ENCODE measurements at regions not wholly inside any gene's neighbourhood (a gene's known extent, or its start where the extent isn't known, plus 50 kb on each side); places are given as distances from the start of the nearest gene placed in this dataset.
"Not testable (repeated sequence)": the region's sequence is repeated elsewhere in the genome, so short reads cannot be mapped to it uniquely, and the experiment has no call there.

GRCh38 chr16:76970745-76971099 lies 220.3 kb upstream of the MON1B start:
- no peak for DNase-seq (ENCODE audit: low read depth in 2 of 2)

GRCh38 chr16:76976101-76976500 lies 214.9 kb upstream of the MON1B start:
- DNase-seq (ENCODE audit: low read depth in 2 of 2), result no peak

DNA sequence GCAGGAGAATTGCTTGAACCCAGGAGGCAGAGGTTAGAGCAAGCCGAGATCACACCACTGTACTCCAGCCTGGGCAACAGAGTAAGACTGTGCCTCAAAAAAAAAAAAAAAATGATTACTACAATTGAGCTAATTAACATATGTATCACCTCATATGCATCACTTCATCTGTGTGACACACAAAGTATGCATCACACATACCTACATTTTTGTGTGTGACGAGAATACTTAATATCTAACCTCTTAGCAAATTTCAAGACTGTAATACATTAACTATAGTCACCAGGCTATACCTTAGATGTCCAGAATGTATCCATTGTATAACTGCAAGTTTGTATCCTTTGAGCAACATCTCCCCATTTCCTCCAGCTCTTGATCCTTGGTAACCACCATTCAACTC lies 214.2 kb upstream of the MON1B start:
- no peak for DNase-seq (ENCODE audit: low read depth in 2 of 2)

GRCh38 chr16:76984196-76984595 lies 206.8 kb upstream of the MON1B start:
- DNase-seq (ENCODE audit: low read depth in 2 of 2), result no peak

- DNase-seq (ENCODE audit: low read depth in 2 of 2), result no peak
Measured at GRCh38 chr16:76985392-76986045, 205.5 kb upstream of the MON1B start.

DNA sequence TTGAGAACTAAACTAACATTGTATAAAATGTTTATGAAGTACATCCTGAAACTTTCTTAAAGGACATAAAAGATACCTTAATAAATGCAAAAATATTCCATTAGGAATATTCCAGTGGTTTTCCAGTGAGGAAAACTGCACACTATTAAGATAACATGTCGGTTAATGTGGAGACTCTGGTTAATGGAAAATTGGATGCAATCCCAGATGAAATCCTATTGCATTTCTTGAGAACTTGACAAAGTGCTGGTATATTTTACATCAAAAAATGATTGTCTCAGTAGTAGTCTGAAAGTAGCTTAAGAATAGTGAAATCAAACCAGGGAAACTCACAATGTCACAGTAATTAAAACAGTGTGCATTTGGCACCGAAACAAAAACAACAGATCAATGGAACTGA lies 202.5 kb upstream of the MON1B start:
- DNase-seq (ENCODE audit: low read depth in 2 of 2), result no peak

DNA sequence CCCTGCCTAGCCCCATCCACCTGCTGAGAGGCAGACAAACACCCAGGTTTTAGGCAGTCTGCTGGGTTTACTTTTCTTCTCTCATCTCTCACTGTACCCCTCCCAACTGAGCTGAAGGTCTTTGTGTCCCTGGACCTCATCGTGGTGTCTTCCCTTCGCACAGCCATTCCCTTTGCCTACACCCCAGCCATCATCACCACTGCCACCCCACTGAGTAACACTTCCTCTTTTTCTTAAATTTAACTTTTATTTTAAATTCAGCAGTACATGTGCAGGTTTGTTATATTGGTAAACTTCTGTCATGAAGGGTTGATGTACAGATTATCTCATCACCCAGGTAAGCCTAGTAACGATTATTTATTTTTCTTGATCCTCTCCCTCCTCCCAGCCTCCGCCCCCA lies 188.3 kb upstream of the MON1B start:
- DNase-seq (ENCODE audit: low read depth in 2 of 2), result no peak

- DNase-seq (ENCODE audit: low read depth in 2 of 2), result no peak
Measured at GRCh38 chr16:77009453-77009852, 181.5 kb upstream of the MON1B start.

DNA sequence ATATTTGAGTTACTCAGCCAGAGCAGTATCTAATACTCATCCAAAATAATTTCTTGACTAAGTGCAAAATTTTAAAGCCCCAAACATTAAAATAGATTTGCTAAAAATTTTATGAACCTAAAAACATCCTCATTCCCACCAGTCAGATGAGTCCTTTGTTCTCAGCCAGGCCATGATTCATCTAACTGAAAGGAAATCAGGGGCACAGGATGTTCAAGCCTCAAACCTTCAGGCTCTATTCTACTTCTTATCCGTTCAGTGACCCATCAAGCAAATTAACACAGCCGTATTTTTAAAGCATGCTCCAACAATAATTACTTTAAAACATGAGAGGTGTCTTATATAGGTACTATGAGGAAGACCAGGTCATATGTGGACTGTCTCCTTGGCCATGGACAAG lies 176.5 kb upstream of the MON1B start:
- no peak for DNase-seq (ENCODE audit: low read depth in 2 of 2)

DNA sequence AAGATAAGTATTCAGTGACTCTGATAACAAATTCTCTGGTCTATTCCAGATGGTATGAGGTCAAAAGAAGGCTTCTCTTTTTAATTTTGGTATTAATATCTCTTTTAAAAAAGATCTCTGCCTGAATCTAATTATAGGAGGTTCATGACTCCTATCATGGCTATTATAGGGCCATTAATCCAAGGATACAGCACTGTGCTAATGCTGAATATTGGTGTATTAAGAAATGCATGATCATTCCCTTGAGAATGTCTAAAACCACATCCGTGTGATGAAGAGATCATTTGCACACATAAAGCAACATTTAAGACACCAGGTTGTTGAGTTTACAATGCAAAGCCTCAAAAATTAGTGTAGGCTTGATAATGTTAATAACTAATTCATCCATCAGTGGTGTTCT lies 160.4 kb upstream of the MON1B start:
- DNase-seq (ENCODE audit: low read depth in 2 of 2), result no peak

GRCh38 chr16:77033516-77033915 lies 157.5 kb upstream of the MON1B start:
- no peak for DNase-seq (ENCODE audit: low read depth in 2 of 2)

DNA sequence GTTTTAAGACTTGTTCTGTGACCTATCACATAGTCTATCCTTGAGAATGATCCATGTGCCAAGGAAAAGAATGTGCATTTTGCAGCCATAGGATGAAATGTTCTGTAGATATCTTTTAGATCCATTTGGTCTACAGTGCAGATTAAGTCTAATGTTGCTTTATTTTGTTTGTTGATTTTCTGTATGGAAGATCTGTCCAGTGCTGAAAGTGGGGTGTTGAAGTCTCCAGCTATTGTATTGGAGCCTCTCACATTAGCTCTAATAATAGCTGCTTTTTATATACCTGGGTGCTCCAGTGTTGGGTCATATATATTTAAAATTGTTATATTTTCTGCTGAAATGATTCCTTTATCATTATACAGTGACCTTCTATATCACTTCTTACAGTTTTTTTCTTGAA lies 155.6 kb upstream of the MON1B start:
- no peak for DNase-seq (ENCODE audit: low read depth in 2 of 2)

DNA sequence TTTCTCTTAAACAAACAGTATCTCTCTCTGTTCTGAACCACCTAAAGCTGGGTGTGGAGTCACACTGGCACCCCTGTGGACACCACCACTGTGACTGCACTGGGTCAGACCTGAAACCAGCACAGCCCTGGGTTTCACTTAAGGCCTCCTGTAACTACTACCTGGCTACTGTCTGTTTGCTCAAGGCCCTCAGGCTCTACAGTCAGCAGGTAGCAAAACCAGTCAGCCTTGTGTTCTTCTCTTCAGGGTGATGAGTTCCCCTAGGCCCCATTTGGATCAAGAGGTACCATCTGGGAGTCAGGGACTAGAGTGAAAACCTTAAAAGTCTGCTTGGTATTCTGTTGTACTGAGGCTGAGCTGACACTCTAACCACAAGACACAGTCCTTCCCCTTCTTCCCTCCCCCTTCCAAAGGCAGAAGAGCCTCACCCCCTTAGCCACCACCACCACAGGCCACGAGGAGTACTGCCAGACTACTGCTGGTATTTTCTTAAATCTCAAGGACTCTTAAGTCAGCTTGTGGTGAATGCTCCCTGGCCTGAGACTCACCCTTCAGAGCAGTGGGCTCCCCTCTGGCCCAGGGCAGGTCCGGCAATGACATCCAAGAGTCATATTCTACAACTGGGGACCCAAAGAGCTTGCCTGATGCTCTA lies 153.2 kb upstream of the MON1B start:
- DNase-seq (ENCODE audit: low read depth in 2 of 2), result no peak

DNA sequence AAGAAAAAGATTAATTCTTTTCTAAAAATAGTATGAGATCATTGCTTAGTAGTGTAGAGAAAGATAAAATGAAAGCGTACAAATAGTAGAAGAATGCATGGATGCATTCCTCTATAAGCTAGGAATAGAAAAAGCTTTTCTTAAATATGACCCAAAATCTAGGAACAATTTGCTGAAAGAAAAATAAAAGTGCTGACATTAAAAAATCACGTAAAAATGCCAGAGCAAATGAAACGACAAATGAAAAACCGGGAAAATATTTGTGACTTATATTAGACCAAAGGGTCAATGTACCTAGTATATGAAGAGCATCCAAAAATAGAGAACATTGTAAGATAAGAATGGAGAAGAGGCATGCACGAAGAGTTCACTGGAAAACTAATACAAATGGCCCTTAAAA lies 149.5 kb upstream of the MON1B start:
- no peak for DNase-seq (ENCODE audit: low read depth in 2 of 2)

DNA sequence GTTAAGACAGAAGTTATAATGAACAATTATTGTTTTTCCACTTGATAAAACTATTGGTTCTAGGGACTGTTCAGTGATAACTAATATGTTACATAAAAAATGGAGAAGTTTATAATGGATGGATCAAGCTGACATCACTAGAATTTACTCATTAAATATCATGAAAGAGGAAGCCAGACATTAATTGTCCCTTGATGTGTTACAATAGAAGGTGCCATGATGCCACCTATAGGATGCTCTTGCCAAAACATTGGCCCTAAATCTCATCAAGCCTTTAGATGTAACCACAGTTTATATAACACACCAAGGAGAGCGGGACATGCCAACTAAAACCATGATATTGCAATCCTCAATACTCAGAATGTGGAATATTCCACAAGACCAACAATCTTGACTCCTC lies 147.9 kb upstream of the MON1B start:
- DNase-seq (ENCODE audit: low read depth in 2 of 2), result no peak

DNA sequence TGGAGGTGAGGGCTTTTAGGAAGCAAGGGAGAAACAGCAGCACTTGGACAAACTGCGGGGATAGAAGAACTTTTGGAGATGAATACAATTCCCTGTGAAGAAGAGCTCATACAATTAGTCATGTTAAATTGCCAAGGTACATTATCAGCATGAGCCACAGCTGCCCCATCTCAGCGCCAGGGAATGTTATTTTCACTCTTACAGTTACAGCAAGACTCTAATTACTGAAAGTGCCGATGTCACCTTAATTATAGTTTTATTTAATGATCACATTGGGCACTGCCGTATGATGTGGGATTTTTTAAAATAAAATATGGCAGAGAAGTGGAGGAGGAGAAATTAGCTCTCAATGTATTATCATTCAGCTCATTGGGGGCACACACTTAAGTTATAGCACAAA lies 144.8 kb upstream of the MON1B start:
- no peak for DNase-seq (ENCODE audit: low read depth in 2 of 2)

DNA sequence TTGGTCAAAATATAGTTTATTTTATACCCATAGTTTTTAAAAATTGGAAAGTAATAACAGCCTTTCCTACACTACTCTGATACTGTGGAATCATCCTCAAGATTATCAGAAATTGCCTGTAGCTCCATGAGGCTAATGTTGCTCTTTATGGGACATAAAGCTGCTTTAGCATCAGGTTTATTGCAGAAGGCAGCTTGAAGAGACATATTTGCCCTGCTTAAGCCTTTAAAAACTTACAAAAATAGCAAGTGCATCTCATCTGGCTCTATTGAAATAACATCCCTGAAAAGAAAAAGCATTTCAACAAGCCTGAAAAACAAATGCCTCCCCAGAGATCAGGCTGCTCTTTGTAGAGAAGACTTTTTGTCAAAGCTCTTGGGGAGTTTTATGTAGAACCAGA lies 142.9 kb upstream of the MON1B start:
- DNase-seq (ENCODE audit: low read depth in 2 of 2), result no peak

DNA sequence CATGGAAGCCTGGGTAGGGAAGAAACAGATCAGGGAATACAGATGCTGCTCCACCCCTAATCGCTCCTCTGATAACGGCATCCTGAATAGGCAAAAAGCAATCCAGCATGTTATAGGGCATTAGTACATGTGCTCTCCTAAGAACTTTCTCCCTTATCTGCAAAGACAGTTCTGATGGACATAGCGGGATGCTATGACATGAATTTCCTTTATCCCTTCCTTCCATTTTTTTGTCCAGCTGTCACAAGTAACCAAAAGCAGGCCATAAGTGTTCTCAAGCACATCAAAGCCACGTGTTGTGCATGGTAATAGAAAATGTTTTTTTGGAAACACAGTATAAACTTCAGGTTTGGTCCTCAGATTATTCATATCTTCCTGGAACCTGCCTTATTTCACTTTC lies 141.4 kb upstream of the MON1B start:
- no peak for DNase-seq (ENCODE audit: low read depth in 2 of 2)

DNA sequence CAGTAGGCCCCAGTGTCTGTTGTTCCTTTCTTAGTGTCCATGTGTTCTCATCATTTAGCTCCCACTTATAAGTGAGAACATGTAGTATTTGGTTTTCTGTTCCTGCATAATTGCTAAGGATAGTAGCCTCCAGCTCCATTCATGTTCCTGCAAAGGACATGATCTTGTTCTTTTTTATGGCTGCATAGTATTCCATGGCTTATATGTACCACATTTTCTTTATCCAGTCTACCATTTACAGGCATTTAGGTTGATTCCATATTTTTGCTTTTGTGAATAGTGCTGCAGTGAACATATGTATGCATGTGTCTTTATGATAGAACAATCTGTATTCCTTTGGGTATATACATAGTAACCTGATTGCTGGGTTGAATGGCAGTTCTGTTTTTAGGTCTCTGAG lies 134.4 kb upstream of the MON1B start:
- not testable (repeated sequence) for DNase-seq (ENCODE audit: low read depth in 2 of 2)

GRCh38 chr16:77057161-77057774 lies 133.7 kb upstream of the MON1B start:
- no peak for DNase-seq (ENCODE audit: low read depth in 2 of 2)

DNA sequence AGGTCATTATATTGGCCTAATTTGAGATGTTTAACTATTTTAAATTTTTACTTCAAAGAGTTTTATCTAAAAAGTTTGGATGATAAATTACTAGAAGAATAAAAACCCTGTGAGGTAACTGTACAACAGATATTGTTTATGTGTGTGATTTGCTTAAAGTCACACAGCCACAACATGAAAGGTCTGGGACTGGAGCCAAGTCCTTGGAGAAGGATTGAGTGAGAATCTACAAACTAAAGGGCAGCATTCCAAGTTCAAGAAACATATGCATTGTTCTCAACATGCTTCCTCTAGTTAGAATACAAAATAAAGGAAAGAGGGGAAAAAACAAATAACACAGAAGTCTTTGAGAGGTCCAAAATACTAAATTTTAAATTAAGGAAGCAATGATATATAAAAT lies 131.5 kb upstream of the MON1B start:
- DNase-seq (ENCODE audit: low read depth in 2 of 2), result no peak

GRCh38 chr16:77060614-77061013 lies 130.4 kb upstream of the MON1B start:
- DNase-seq (ENCODE audit: low read depth in 2 of 2), result no peak

- DNase-seq (ENCODE audit: low read depth in 2 of 2), result no peak
Measured at GRCh38 chr16:77062878-77063675, 127.9 kb upstream of the MON1B start.
